Coronary artery (tissue), 2 donors: ENCODE measurements at regions not wholly inside any gene's neighbourhood (a gene's known extent, or its start where the extent isn't known, plus 50 kb on each side); places are given as distances from the start of the nearest gene placed in this dataset.

Experiments used
- DNase-seq: peaks from one replicate; pipeline ENCODE4 v3.0.0-alpha.2; 2017; ENCODE audit warnings: low spot score
- H3K27ac ChIP-seq, 2 donors: fragments of 200-600 bp; sonication (generic); one replicate each; pipeline ENCODE4 v1.5.1; 2016 to 2019
- H3K4me3 ChIP-seq: fragments of 200-600 bp; sonication (generic); 2 replicates; pipeline ENCODE4 v1.5.1; 2016; ENCODE audit warnings: mild to moderate bottlenecking, moderate library complexity
- CTCF ChIP-seq: fragments of 200-600 bp; sonication (generic); IDR thresholded peaks from one replicate; pipeline ENCODE4 v1.5.1; 2019; ENCODE audit warnings: antibody characterized with exemption

GRCh38 chr4:29046781-29047180, 1673.4 kb upstream of the PCDH7 start:
- no peak for TF ChIP-seq CTCF
- no peak for DNase-seq
- Histone ChIP-seq H3K4me3 (no peak overlapping the region), H3K27ac (no peak overlapping the region)

- H3K27ac ChIP-seq, result no peak overlapping the region
- DNase-seq, result no peak
- no peak overlapping the region for H3K4me3 ChIP-seq
- no peak for TF ChIP-seq CTCF
These were observed 1672.7 kb upstream of the PCDH7 start for GRCh38 chr4:29047341-29048041.

GRCh38 chr4:29051381-29051965, 1668.7 kb upstream of the PCDH7 start:
- H3K4me3 ChIP-seq, result no peak overlapping the region
- H3K27ac ChIP-seq, result no peak overlapping the region
- DNase-seq, result no peak
- TF ChIP-seq CTCF, result no peak

GRCh38 chr4:29052266-29052665, 1667.9 kb upstream of the PCDH7 start:
- Histone ChIP-seq H3K27ac (no peak overlapping the region), H3K4me3 (no peak overlapping the region)
- no peak for TF ChIP-seq CTCF
- DNase-seq, result no peak

- TF ChIP-seq CTCF, result no peak
- Histone ChIP-seq H3K27ac (no peak overlapping the region), H3K4me3 (no peak overlapping the region)
These were observed 1661.6 kb upstream of the PCDH7 start for GRCh38 chr4:29058531-29058930.

GRCh38 chr4:29066861-29067260, 1653.3 kb upstream of the PCDH7 start:
- DNase-seq, result no peak
- no peak for TF ChIP-seq CTCF
- H3K4me3 ChIP-seq, result no peak overlapping the region
- no peak overlapping the region for H3K27ac ChIP-seq

More at GRCh38 chr4:29058531-29058930, 1661.6 kb upstream of the PCDH7 start:
- no peak for DNase-seq

GRCh38 chr4:29073571-29073970, 1646.6 kb upstream of the PCDH7 start:
- no peak for TF ChIP-seq CTCF
- DNase-seq, result no peak
- Histone ChIP-seq H3K27ac (no peak overlapping the region), H3K4me3 (no peak overlapping the region)
